GM12892 (cell line): ENCODE measurements at regions not wholly inside any gene's neighbourhood (a gene's known extent, or its start where the extent isn't known, plus 50 kb on each side); places are given as distances from the start of the nearest gene placed in this dataset.

ENCODE experiments used
- POLR2A ChIP-seq: IDR thresholded peaks from 2 replicates; pipeline ENCODE4 v1.6.1; 2011; ENCODE audit warnings: low read depth, low read length, control low read depth
- POLR2AphosphoS5 ChIP-seq: IDR thresholded peaks from 2 replicates; pipeline ENCODE4 v1.6.1; 2011; ENCODE audit warnings: low read depth, low read length, control low read depth
- TAF1 ChIP-seq: IDR thresholded peaks from 2 replicates; pipeline ENCODE4 v1.6.1; 2011; ENCODE audit warnings: low read depth, mild to moderate bottlenecking, control low read depth, low read length, borderline replicate concordance

DNA sequence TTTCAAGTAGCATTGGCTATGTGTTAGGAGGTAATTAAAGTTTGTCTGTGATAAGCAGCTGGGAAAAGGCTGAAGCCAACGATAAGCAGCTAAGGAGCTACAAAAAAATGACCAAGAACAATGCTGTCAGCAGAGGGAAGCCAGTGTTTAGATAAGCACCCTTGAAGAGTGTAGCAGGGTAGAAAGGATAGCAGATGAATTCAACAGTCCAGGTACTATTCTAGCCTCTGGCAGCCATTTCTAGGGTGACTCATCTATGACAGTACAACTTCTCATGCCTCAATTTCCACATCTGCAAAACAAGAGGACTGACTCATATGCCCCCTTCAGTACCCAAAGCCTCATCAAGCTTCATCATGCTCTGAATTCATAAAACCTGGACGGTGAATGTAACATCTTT, 617.6 kb upstream of the UBE2E2 start:
- TF ChIP-seq POLR2A (no peak), TAF1 (no peak), POLR2AphosphoS5 (no peak)
